Fibroblast of mammary gland (primary cell): ENCODE measurements at regions not wholly inside any gene's neighbourhood (a gene's known extent, or its start where the extent isn't known, plus 50 kb on each side); places are given as distances from the start of the nearest gene placed in this dataset.

Experiments
- DNase-seq: peaks from one replicate; pipeline ENCODE4 v3.0.0-alpha.2; 2010; ENCODE audit warnings: low read depth
- H3K4me3 ChIP-seq: 2 replicates; pipeline ENCODE4 v1.5.1; 2011; ENCODE audit warnings: low read depth, mild to moderate bottlenecking, low read length, moderate library complexity; ENCODE audit not compliant: control insufficient read depth
- CTCF ChIP-seq: conservative IDR thresholded peaks from 2 replicates; pipeline ENCODE4 v1.5.1; 2011; ENCODE audit warnings: low read depth, low read length, inconsistent platforms; ENCODE audit not compliant: control insufficient read depth, insufficient read depth

GRCh38 chr11:29343465-29344333 lies 673.1 kb downstream of the KCNA4 start:
- DNase-seq, result peak; percentile 56
- TF ChIP-seq CTCF, result peak; percentile 98

GRCh38 chr11:29336727-29337575 lies 679.9 kb downstream of the KCNA4 start:
- no peak for TF ChIP-seq CTCF
- no peak for DNase-seq

More at GRCh38 chr11:29343465-29344333, 673.1 kb downstream of the KCNA4 start:
- no peak overlapping the region for H3K4me3 ChIP-seq

GRCh38 chr11:29334776-29335130 lies 682.1 kb downstream of the KCNA4 start:
- no peak for TF ChIP-seq CTCF
- H3K4me3 ChIP-seq, result no peak overlapping the region
- no peak for DNase-seq

More at GRCh38 chr11:29336727-29337575, 679.9 kb downstream of the KCNA4 start:
- no peak overlapping the region for H3K4me3 ChIP-seq

- DNase-seq, result peak; percentile 57
- peak; percentile 43 for TF ChIP-seq CTCF
- no peak overlapping the region for H3K4me3 ChIP-seq
Observed at GRCh38 chr11:29333993-29334775, 682.6 kb downstream of the KCNA4 start.

GRCh38 chr11:29331451-29332010 lies 685.3 kb downstream of the KCNA4 start:
- DNase-seq, result no peak
- no peak for TF ChIP-seq CTCF
- no peak overlapping the region for H3K4me3 ChIP-seq

GRCh38 chr11:29328961-29329441 lies 687.8 kb downstream of the KCNA4 start:
- DNase-seq, result peak; percentile 61
- H3K4me3 ChIP-seq, result no peak overlapping the region
- TF ChIP-seq CTCF, result peak; percentile 73
